Body of pancreas (tissue), 4 donors: ENCODE measurements at regions not wholly inside any gene's neighbourhood (a gene's known extent, or its start where the extent isn't known, plus 50 kb on each side); places are given as distances from the start of the nearest gene placed in this dataset.

Source experiments
- ATAC-seq: fragments of 150-250 bp; one replicate; pipeline ENCODE4 v1.9.1; 2016
- DNase-seq, 4 donors: peaks; one replicate each; pipeline ENCODE4 v3.0.0-alpha.2; 2019
- H3K27ac ChIP-seq, 4 donors: fragments of 200-600 bp; sonication (generic); 1 replicate in 3 of 4; 2 replicates in 1 of 4; pipeline versions ENCODE4 v1.5.1 to v1.6.1; 2016 to 2019; ENCODE audit warnings: mild to moderate bottlenecking in 1 of 4, mixed read lengths in 1 of 4, moderate library complexity in 1 of 4
- H3K27me3 ChIP-seq, 2 donors: fragments of 200-600 bp; sonication (generic); one replicate each; pipeline ENCODE4 v1.6.0; 2016; ENCODE audit warnings: mild to moderate bottlenecking in 1 of 2
- H3K36me3 ChIP-seq, 2 donors: fragments of 200-600 bp; sonication (generic); replicated peaks in 1 of 2; 2 replicates each; pipeline ENCODE4 v1.5.1; 2016; ENCODE audit warnings: low read depth in 2 of 2; ENCODE audit not compliant: insufficient read depth in 1 of 2
- H3K4me1 ChIP-seq: fragments of 200-600 bp; sonication (generic); one replicate; pipeline ENCODE4 v1.6.0; 2016
- H3K4me3 ChIP-seq, 2 donors: fragments of 200-600 bp; sonication (generic); 1 replicate in 1 of 2; 2 replicates in 1 of 2; pipeline ENCODE4 v1.5.1; 2016 to 2019
- H3K9me3 ChIP-seq, 3 donors: fragments of 200-600 bp; sonication (generic); 1 replicate in 2 of 3; 2 replicates in 1 of 3; pipeline ENCODE4 v1.5.1; 2016
- POLR2A ChIP-seq, 3 donors: fragments of 450-650 bp; IDR thresholded peaks; one replicate each; pipeline ENCODE4 v1.6.1; 2016; ENCODE audit warnings: antibody characterized with exemption in 3 of 3, mild to moderate bottlenecking in 2 of 3
- WGBS, 2 donors: methylation state at CpG; one replicate each; pipeline ENCODE4 v1.1.5; 2017; 5-methylcytosine and 5-hydroxymethylcytosine counted together
- intact Hi-C: fragments of 100-400 bp; cut with DNase I; formaldehyde crosslinking; loops from one replicate; pipeline ENCODE4 v1.15.1; 2023
- TF ChIP-seq, protein P1 (sequence below), 7 experiments: fragments of 450-650 bp in 4 of 7; fragments of 200-600 bp in 3 of 7; sonication (generic) in 3 of 7; IDR thresholded peaks; one replicate each; pipeline ENCODE4 v1.5.1; 2016 to 2019; ENCODE audit warnings: antibody characterized with exemption in 7 of 7

DNA sequence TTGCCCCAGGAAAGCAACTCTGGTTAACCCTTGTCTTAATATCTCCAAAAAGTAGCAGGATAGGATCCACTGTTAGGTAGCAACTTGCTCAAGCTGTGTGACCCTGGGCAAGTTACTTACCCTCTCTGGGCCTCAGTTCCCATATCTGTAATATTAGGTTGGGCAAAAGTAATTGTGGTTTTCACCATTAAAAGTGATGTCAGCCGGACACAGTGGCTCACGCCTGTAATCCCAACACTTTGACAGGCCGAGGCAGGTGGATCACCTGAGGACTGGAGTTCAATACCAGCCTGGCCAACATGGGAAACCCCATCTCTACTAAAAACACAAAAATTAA, 179.3 kb downstream of the FOXL1 start:
- Histone ChIP-seq H3K27me3 (peaks cover 0 to 22% of the 10 kb centered on the region in 2 donors), H3K4me3 (no peak overlapping the region), H3K9me3 (no peaks in the 10 kb centered on the region), H3K4me1 (no peaks in the 10 kb centered on the region), H3K36me3 (no peaks in the 10 kb centered on the region), H3K27ac (no peak overlapping the region)
- TF ChIP-seq, protein P1, sequence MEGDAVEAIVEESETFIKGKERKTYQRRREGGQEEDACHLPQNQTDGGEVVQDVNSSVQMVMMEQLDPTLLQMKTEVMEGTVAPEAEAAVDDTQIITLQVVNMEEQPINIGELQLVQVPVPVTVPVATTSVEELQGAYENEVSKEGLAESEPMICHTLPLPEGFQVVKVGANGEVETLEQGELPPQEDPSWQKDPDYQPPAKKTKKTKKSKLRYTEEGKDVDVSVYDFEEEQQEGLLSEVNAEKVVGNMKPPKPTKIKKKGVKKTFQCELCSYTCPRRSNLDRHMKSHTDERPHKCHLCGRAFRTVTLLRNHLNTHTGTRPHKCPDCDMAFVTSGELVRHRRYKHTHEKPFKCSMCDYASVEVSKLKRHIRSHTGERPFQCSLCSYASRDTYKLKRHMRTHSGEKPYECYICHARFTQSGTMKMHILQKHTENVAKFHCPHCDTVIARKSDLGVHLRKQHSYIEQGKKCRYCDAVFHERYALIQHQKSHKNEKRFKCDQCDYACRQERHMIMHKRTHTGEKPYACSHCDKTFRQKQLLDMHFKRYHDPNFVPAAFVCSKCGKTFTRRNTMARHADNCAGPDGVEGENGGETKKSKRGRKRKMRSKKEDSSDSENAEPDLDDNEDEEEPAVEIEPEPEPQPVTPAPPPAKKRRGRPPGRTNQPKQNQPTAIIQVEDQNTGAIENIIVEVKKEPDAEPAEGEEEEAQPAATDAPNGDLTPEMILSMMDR (IDR thresholded peaks at IDR 0.05) = no peak
- TF ChIP-seq POLR2A (IDR thresholded peaks at IDR 0.05) = no peak
- WGBS, 2 donors = 80 to 82% methylated on average over 3 of the region's 3 CpGs
- ATAC-seq (no peak), DNase-seq (no peak)
- intact Hi-C loops = no loop called here

DNA sequence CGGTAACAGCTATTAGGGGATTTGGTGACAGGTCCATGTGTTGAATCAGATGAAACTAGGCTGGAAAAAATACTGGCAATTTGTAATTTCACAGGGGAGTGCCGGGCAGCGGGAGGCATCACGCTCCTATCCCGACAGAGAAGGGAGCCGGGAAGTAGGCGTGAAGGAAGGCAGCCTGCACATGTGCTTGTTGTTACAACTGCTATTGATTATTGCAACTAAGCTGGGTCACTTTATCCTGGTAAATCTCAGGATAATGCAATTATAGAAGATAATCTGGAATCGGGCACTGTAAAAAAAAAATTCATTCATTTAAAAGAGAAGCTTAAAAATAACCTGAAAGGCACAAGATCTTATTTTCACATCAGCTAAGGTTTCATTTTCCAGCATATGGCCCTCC, 180.6 kb downstream of the FOXL1 start:
- WGBS, 2 donors = 29 to 41% methylated on average over 8 of the region's 8 CpGs
- ATAC-seq = no peak
- Histone ChIP-seq H3K4me3 (no peak overlapping the region), H3K27me3 (peaks cover 0 to 22% of the 10 kb centered on the region in 2 donors), H3K9me3 (no peaks in the 10 kb centered on the region), H3K36me3 (no peaks in the 10 kb centered on the region), H3K27ac (no peak overlapping the region), H3K4me1 (no peaks in the 10 kb centered on the region)
- intact Hi-C loops = no loop called here
- TF ChIP-seq POLR2A (IDR thresholded peaks at IDR 0.05) = no peak
- TF ChIP-seq, protein P1 (IDR thresholded peaks at IDR 0.05) = no peak
- DNase-seq = no peak

DNA sequence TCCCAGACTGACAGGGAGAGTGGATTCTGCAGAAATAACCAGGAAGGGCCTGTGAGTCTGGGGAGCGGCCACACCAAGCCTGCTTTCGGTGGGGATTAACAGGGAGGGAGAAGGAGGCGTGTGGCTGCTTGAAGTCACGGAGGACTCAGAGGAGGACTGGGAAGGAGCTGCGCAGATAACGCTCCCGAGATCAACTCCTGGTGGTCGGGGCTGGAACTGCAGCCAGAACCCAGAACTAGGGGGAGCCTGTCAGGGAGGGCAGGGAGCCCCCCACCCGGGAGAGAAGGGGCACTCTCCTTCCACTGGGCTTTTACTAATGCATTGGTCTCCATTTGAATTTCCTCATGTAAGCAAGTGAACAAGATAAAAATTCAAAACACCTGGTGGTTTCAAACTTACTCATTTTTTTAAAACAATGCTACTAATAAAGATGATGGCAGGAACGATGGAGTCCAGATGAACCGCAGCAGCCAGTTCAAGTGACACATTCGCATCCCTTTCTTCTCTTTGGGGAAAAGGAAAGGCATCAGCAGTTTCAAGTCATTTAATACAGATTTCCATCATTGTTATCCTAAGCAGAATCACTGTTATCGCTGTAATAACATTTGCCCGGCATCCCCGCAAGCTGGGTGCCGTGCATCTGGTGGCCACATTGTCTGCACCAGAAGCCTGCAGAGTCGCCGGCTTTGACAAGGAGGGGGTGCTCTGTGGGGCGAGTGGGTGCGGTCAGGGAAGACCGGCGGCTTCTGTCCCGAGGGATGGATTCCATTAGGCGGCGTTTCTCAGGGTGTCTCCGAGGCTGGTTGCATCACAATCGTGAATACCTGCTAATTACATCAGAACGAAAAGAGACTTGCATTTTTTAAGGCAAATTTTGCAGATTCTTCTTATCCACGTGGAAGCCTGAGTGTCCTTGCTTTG, 183.0 kb downstream of the FOXL1 start:
- Histone ChIP-seq H3K4me3 (no peak overlapping the region), H3K4me1 (no peaks in the 10 kb centered on the region), H3K36me3 (no peaks in the 10 kb centered on the region), H3K9me3 (no peaks in the 10 kb centered on the region), H3K27ac (no peak overlapping the region), H3K27me3 (peaks cover 0 to 22% of the 10 kb centered on the region in 2 donors)
- 18 to 24% methylated on average over 28 to 29 of the region's 29 CpGs for WGBS, 2 donors
- DNase-seq (peak; percentile 7 to 47 (median 28)), ATAC-seq (no peak)
- TF ChIP-seq, protein P1 (IDR thresholded peaks at IDR 0.05) = peak; percentile 34 to 58 (median 47)
- TF ChIP-seq POLR2A (IDR thresholded peaks at IDR 0.05) = no peak
- intact Hi-C loops = no loop called here

DNA sequence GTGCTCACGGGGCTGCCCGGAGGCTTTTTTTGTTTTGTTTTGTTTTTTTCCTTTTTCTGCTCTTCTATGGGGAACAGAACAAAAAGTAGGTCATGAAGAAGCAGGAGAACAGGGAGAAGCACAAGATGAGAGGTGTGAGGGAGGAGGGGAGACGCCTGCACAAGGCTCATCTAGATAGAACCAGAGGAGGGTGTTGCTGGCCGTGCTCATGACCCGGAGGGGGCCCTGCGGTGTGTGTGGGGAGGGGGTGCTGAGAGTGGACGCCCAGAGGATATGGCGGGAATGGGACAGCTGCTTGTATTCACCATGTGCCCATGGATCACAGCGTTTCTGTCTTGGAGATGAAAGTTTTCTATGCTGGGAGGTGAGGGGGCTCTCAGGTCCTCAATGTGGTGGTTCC, 183.7 kb downstream of the FOXL1 start:
- Histone ChIP-seq H3K9me3 (no peaks in the 10 kb centered on the region), H3K4me3 (no peak overlapping the region), H3K27me3 (peaks cover 0 to 22% of the 10 kb centered on the region in 2 donors), H3K4me1 (no peaks in the 10 kb centered on the region), H3K27ac (no peak overlapping the region), H3K36me3 (no peaks in the 10 kb centered on the region)
- ATAC-seq (no peak), DNase-seq (no peak)
- no peak for TF ChIP-seq POLR2A (IDR thresholded peaks at IDR 0.05)
- TF ChIP-seq, protein P1 (IDR thresholded peaks at IDR 0.05) = no peak
- 13 to 16% methylated on average over 9 of the region's 9 CpGs for WGBS, 2 donors
- intact Hi-C loops = no loop called here

DNA sequence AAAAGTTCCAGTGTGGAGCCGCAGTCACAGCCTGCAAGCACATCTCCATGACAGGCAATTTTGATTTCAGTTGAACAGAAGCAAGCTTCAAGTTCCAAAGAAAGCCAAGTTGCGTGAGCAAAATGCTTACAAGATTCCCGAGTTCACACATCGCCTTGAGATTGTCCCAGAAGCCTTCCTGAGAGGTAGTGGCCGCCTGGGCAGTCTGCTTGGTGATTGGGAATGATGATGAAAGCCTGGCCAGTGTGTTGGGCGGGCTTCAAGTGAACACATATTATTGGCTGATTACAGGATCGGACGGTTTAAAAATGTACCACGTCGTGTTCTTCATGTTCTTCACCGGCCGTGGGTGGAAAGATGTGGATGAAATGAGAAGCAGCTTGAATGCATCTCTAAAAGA, 185.5 kb downstream of the FOXL1 start:
- 62% methylated on average over 12 of the region's 12 CpGs for WGBS, 2 donors
- Histone ChIP-seq H3K27me3 (peaks cover 0 to 15% of the 10 kb centered on the region in 2 donors), H3K4me1 (no peaks in the 10 kb centered on the region), H3K27ac (no peak overlapping the region), H3K36me3 (no peaks in the 10 kb centered on the region), H3K4me3 (no peak overlapping the region), H3K9me3 (no peaks in the 10 kb centered on the region)
- no peak for ATAC-seq
- intact Hi-C loops = no loop called here
- no peak for DNase-seq
- TF ChIP-seq, protein P1 (IDR thresholded peaks at IDR 0.05) = no peak
- TF ChIP-seq POLR2A (IDR thresholded peaks at IDR 0.05) = no peak
